HG03565 (cell line): ENCODE measurements at regions not wholly inside any gene's neighbourhood (a gene's known extent, or its start where the extent isn't known, plus 50 kb on each side); places are given as distances from the start of the nearest gene placed in this dataset.
"Not testable (repeated sequence)": the region's sequence is repeated elsewhere in the genome, so short reads cannot be mapped to it uniquely, and the experiment has no call there.

Experiments used
- ATAC-seq: cut with Tn5 transposase; IDR thresholded peaks from one replicate; pipeline ENCODE4 v1.9.1; 2021; ENCODE audit warnings: mild to moderate bottlenecking, moderate library complexity; ENCODE audit not compliant: unreplicated experiment

GRCh38 chr2:83342860-83343329 is 1116.2 kb downstream of the SUCLG1 start:
- ATAC-seq: no peak

- no peak for ATAC-seq
Observed at GRCh38 chr2:83340424-83340823, 1118.7 kb downstream of the SUCLG1 start.

- not testable (repeated sequence) for ATAC-seq
Observed at GRCh38 chr2:83339942-83340341, 1119.1 kb downstream of the SUCLG1 start.

GRCh38 chr2:83331810-83332209 is 1127.3 kb downstream of the SUCLG1 start:
- ATAC-seq: no peak

GRCh38 chr2:83323038-83323437 is 1136.0 kb downstream of the SUCLG1 start:
- no peak for ATAC-seq

GRCh38 chr2:83320053-83320452 is 1139.0 kb downstream of the SUCLG1 start:
- no peak for ATAC-seq

- ATAC-seq: no peak
Observed at GRCh38 chr2:83305758-83306378, 1153.2 kb downstream of the SUCLG1 start.

GRCh38 chr2:83291083-83291482 is 1168.0 kb downstream of the SUCLG1 start:
- no peak for ATAC-seq

- ATAC-seq: no peak
Observed at GRCh38 chr2:83282841-83283240, 1176.2 kb downstream of the SUCLG1 start.

- ATAC-seq: no peak
Observed at GRCh38 chr2:83282043-83282795, 1176.9 kb downstream of the SUCLG1 start.

- no peak for ATAC-seq
Observed at GRCh38 chr2:83280391-83280790, 1178.7 kb downstream of the SUCLG1 start.

GRCh38 chr2:83273322-83273721 is 1185.8 kb downstream of the SUCLG1 start:
- ATAC-seq: no peak

GRCh38 chr2:83261591-83262136 is 1197.4 kb downstream of the SUCLG1 start:
- ATAC-seq: no peak

GRCh38 chr2:83253848-83254247 is 1205.2 kb downstream of the SUCLG1 start:
- ATAC-seq: no peak

- no peak for ATAC-seq
Observed at GRCh38 chr2:83251321-83251872, 1207.7 kb downstream of the SUCLG1 start.

- ATAC-seq: not testable (repeated sequence)
Observed at GRCh38 chr2:83245806-83246537, 1213.1 kb downstream of the SUCLG1 start.

- no peak for ATAC-seq
Observed at GRCh38 chr2:83240611-83241010, 1218.5 kb downstream of the SUCLG1 start.

GRCh38 chr2:83238111-83238510 is 1221.0 kb downstream of the SUCLG1 start:
- no peak for ATAC-seq

- ATAC-seq: no peak
Observed at GRCh38 chr2:83234246-83234645, 1224.8 kb downstream of the SUCLG1 start.

GRCh38 chr2:83233781-83234180 is 1225.3 kb downstream of the SUCLG1 start:
- no peak for ATAC-seq

- ATAC-seq: no peak
Observed at GRCh38 chr2:83233326-83233725, 1225.8 kb downstream of the SUCLG1 start.
